SU-DHL-6 (cell line): ENCODE measurements at regions not wholly inside any gene's neighbourhood (a gene's known extent, or its start where the extent isn't known, plus 50 kb on each side); places are given as distances from the start of the nearest gene placed in this dataset.

Experiments
- EZH2phosphoT487 ChIP-seq: fragments of 200-600 bp; sonication (generic), shearing (Covaris generic); conservative IDR thresholded peaks from 2 replicates; pipeline ENCODE4 v1.6.1; 2018; ENCODE audit warnings: mild to moderate bottlenecking, antibody characterized with exemption, low read length, moderate library complexity, mixed read lengths
- TF ChIP-seq, protein P1 (sequence below): fragments of 200-600 bp; sonication (generic); IDR thresholded peaks from one replicate; pipeline ENCODE4 v1.5.1; 2017; ENCODE audit warnings: antibody characterized with exemption, mild to moderate bottlenecking, low read length, moderate library complexity; ENCODE audit not compliant: insufficient read depth, poor library complexity, severe bottlenecking

DNA sequence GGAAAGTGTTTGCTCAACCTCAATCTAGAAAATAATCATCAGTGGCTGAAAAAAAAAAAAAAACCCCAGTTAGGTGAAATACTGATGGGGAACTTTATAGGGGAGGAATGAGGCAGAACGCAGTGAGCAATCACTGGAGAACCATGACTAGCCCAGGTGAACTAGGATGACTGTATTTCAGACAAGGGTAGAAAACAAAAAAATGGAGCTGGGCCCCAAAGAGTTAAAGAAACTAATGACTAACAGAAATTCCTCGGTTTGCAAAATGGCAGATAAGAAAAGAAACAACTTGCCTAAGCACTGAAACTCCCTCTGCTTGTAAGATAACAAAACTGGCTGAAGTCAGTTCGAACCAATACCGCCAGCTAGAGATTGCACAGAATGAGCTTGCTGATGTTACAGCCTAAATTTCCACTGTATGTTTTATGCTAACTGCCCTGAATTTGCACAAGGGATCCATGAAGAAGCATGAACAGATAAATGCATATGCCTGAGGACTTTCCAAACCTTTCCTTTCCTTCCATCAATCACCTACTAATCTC lies 245.9 kb downstream of the METTL4 start:
- TF ChIP-seq, protein P1, sequence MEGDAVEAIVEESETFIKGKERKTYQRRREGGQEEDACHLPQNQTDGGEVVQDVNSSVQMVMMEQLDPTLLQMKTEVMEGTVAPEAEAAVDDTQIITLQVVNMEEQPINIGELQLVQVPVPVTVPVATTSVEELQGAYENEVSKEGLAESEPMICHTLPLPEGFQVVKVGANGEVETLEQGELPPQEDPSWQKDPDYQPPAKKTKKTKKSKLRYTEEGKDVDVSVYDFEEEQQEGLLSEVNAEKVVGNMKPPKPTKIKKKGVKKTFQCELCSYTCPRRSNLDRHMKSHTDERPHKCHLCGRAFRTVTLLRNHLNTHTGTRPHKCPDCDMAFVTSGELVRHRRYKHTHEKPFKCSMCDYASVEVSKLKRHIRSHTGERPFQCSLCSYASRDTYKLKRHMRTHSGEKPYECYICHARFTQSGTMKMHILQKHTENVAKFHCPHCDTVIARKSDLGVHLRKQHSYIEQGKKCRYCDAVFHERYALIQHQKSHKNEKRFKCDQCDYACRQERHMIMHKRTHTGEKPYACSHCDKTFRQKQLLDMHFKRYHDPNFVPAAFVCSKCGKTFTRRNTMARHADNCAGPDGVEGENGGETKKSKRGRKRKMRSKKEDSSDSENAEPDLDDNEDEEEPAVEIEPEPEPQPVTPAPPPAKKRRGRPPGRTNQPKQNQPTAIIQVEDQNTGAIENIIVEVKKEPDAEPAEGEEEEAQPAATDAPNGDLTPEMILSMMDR = no peak
- TF ChIP-seq EZH2phosphoT487 = no peak
